HG02852 (cell line): ENCODE measurements at regions not wholly inside any gene's neighbourhood (a gene's known extent, or its start where the extent isn't known, plus 50 kb on each side); places are given as distances from the start of the nearest gene placed in this dataset.
A peak's percentile ranks its signal among the peaks of the same experiment; 100 is the strongest.
"Not testable (repeated sequence)": the region's sequence is repeated elsewhere in the genome, so short reads cannot be mapped to it uniquely, and the experiment has no call there.

Experiments used
- ATAC-seq: cut with Tn5 transposase; IDR thresholded peaks from one replicate; pipeline ENCODE4 v1.9.1; 2021; ENCODE audit warnings: mild to moderate bottlenecking, moderate library complexity; ENCODE audit not compliant: unreplicated experiment

DNA sequence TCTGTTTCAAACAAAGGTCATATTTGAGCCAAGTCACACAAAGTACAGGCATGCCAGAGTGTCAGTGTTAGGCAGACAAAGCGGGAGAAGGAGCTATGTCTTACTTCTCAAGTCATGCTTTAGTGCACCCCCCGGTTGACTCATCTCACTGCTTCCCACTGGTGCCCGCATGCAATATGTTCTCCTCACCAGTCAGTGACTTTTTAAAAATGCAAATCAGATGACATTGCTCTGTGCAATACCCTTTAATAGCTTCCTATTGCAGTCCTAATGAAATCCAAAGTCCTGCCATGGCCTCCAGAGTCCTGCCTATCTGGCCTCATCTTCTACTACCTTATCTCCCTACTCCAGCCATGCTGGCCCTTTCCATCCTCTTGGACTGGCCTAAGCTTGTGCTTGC is 429.1 kb downstream of the ACTR3B start:
- no peak for ATAC-seq

DNA sequence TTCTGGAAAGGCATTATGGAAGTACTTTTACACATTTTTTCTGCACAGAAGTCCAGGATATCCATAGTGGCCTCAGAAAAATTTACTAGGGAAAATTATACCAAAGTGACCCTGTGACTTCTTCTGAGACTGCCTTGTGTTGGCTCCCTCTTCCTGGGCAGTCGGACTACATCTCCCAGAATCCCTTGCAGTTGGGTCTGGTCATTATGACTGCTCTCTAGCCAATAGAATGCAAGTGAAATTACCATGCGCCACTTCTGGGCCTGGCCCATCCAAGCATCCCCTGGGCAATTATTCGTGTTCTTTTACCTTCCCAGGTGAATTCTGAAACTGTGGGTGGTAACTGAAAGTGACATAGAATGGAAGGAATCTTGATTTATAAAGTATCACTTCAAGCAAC is 430.9 kb downstream of the ACTR3B start:
- ATAC-seq = peak; percentile 75

DNA sequence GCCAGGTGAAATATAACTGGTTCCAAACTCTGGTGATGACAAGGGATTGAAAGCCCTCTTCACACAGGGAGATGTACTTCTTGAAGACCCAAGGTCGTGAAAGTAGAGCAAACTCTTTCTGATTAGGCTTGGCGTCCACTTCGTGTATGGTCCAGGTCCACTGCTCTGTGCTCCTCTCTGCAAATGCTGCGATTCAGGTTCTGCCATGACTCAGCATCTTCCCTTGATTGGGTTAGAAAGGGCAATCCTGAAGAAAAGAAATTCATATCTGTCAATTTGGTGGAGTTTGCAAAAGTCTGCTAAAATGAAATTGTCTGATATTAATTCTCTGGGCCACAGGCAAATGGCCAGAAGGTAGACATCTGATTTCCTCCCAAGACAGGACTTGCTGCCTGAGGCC is 431.4 kb downstream of the ACTR3B start:
- ATAC-seq = no peak

DNA sequence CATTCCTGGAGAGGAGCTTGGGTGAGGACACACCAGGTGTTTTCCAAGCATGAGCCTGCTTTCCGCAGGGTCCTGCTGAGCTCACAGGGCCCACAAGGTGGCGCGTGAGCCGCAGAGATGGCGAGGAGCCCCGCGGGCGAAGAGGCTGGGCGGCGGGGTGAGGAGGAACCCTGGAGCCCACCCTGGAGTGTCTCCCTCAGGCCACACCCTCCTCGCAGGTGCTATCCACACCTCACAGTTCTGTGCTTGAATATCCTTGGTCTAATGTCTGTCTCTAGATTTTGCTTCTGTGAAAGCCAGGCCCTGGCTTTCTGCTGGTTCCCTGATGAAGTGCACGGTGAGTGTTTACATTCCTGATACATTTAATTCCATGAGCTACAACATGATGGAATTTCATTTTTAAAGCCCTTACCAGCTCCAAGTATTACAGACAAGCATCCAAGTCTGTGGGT is 433.6 kb downstream of the ACTR3B start:
- ATAC-seq = no peak

DNA sequence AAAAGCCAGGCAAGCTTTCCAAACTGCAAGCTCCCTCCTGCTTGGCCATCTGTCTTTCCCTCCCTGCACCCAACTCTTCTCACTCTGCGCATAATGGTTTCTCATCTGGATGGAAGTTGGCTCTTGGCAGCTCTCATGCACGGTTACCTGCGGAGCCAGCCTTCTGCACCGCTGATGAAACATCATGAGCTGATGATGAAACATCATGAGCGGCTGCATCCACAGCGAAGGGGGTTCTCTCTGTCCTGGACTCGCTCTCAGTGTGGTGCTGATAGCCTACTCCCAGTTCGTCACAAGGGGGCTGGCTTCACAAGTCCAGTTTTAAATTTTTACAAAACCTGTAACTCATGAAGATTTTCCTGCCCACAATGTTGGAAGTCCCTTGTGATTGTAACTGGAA is 457.5 kb downstream of the ACTR3B start:
- no peak for ATAC-seq

DNA sequence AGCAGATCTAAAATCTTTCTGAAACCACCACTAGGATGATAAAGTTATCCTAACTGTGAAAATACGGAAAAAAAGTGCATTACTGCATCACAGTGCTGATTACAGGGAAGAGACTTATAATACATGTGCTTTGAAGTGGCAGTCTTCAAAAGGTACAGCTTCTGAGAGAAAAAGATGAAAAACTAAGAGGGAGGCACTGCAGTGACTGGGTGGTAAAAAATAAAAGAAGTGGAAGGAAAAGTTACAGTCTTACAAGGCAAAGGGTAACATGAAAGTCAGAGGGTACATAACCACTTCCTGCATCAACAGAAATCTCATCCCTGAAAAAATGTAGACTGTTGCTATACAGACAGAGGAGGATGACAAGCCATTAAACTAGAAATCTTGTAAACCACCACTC is 465.3 kb downstream of the ACTR3B start:
- no peak for ATAC-seq

DNA sequence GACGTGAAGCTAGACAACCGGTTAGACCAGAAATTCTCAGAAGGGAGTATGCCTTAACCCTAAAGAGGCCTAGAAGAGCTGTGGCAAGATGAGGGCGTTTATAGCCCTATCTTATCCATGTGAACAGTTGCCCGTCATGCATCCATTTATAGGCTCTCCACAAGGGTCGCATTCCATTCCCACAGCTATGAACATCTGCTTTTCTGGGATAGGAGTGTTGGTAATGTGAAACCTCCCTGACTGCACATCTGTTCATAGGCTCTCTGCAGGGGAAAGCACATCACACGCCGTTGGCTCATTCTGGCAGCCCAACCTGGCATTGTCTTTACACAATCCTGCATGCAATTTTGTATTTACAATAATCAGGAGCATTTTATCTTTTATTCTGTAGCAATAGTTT is 485.6 kb downstream of the ACTR3B start:
- not testable (repeated sequence) for ATAC-seq

DNA sequence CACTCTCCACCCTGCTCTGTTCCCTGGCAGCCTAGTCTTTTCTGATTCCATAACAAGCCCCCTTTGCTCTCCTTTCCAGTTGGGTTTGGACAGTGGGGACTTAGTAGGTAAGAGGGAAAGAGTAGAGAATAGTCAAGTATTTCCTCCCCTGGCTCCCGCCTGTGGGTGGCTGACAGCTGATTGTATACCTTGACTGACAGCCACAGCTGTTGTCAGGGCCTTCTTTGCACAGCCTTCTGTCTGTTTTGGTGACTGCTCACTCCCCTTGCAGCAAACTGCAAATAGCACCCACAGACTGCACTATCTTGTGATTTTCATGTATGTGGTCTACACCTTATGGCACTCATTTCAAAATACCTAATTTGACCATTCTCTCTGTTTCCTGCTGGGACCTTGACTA is 486.3 kb downstream of the ACTR3B start:
- no peak for ATAC-seq

DNA sequence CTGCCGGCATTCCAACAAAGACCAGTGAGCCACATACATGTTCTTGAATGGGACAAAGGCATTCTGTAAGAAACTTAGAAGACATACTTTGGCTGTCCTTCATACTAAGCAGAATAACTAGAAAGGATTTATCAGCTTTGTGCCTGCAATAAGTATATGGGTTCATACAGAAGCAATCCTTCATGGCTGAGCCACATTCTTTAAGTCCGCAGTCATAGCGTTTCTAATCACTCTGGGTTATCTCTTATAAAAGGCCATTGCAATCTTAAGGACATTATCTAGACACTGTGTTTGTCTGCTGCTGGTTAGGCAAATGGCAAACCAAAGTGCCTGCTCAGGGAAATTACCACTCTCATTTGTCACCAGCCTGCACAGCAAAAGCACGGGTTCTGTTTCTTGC is 488.4 kb downstream of the ACTR3B start:
- ATAC-seq = no peak

DNA sequence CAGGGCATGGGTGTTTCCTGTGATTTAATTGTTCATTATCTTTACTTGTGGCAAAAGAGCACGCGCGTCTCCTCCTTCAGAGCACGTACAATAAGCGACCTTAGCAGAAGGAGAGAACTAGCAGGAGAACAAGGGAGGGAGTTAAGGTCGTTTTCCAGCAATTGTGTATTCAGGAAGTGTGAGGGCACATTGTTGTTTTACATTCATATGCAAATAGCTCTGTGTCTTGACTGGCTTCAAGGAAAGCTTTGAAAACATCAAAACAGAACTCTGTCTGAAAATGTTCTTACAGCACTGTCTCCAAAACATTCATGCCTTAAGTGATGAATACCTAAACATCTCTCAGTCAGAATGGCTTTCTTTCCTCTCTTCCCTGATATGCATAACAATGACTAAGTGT is 499.1 kb downstream of the ACTR3B start:
- no peak for ATAC-seq

DNA sequence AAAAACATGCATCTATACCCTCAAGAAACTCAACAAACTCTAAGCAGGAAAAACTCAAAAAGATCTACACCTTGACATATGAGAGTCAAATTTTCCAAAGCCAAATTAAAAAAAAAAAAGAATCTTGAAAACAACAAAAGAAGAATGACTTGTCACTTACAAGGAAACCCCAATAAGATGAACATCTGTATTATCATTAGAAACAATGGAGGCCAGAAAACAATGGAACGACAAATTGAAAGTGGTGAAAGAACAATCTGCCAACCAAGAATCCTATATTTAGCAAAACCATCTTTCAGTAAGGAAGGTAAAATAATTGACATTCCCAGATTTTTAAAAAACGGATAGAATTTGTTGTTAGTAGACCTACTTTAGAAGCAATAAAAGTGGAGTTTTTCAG is 516.8 kb downstream of the ACTR3B start:
- ATAC-seq = no peak

DNA sequence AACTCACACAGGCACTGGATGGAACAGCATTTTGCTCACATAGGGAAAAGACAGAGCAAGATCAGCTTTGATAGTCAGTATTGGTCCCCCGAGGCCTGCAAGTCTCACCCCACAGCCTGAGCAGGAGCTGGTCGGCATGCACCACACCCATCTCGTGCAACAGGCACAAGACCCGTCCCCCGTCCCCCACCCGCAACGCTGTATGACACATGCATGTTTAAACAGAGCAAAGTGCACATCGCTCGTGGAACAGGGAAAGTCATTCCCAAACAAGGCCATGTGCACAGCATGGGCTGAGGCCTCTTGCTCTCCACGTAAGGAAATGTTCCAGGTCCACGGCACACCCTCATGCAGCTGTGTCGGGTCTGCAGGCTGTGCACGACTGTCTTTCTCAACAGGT is 527.2 kb downstream of the ACTR3B start:
- ATAC-seq = no peak

DNA sequence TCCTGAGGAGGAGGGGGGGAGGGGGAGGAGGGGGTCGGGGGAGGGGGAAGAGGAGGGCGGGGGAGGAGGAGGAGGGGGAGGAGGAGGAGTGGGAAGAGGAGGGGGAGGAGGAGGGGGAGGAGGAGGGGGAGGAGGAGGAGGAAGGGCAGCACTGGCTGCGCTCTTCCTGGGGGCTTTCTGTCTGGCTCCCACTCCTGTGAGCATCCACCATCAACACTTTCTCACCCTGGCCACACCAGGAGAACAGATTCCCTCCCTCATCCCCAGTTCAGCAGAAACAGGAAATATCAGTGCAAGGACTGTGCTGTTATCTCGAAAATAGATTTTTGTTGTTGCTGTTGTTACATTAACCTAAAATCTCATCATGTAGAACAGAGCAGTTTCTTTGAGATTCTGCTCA is 530.5 kb downstream of the ACTR3B start:
- ATAC-seq = no peak

DNA sequence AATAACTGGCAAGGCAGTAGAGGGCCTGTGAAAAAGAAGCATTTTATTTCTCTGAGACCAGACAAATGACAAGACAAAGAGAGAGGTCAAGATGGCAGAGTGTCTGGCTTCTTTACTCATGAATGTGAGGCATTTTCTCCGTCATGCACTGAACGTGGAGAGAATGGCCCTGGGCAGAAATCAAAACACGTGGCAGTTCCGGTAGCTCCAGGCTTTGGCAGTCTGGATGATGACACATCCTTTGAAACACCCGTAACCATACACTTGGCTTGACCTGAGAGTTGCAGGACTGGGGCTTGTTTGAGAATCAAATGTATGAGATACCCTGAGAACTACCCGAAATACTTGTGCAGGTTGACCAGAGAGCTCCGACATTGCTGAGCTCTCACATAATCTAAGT is 537.6 kb downstream of the ACTR3B start:
- no peak for ATAC-seq

DNA sequence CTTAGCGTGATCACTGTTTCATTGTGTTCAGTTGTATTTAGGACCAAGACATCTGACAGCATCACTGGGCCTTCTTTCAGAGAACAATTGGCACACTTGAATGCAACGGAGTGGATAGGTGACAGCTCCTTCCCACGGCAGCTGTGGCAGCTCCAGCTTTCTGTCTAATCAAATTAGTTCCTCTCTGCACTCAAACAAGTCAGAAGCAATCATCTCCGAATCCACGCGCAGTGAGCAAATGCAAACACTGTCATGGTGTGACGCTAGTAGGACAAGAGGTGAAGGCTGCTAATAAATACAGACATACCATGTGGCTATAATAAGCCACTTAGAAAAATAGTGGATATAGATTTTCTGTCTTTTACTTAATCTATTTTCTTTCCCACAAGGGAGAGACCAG is 542.4 kb downstream of the ACTR3B start:
- no peak for ATAC-seq

DNA sequence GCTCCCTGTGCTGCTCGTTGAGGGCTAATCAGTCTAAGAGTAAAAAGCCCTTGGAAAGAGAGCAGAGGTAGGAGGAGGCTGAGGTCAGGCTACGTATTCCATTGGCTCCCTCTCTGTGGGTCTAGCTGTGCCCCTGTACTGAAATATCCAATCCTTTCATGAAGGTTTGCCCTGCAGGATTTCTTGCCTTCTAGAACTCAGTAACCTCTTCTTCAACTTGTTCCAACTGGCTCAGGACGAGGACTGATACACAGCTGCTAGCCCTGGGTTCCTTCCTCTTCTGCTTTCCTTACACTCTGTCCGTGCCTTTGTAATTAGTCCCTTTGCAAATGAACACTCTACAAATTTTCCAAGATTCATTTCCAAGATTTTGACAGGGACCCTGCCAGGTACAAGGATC is 560.5 kb downstream of the ACTR3B start:
- ATAC-seq = no peak

DNA sequence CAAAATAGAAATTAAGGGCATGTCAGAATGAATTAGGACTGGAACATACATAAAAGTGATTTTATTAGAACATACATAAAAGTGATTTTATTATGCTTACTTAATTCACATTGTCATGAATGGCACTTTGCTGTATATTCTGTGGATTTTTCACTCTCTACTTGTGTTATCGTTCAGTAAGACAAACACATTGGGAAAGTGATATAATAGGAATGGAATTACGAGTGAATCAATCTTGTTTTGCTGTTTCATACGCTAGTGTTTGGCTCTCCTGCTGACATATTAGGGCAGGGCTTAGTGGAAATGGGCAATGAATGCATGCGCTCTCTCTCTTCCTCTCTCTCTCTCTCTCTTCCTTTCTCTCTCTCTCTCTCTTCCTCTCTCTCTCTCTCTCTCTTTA is 561.1 kb downstream of the ACTR3B start:
- no peak for ATAC-seq

DNA sequence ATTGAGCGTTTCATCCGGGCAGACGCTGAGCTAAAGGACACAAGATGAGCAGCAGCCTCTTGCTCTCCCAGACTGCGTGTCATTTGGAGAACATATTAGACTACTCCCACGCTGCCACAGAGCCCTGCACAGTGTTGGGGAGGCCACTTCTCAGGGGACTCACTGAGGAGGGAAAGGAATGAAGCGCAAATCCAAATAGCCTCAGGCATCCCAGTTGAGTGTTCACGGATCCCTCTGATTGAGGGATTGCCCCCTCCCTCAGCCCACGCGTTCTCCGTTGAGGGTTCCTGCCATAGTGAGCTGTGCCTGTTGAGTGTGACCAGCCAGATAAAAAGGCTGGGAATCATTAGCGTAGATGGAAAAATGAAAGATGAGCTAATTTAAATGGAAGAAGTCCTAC is 563.4 kb downstream of the ACTR3B start:
- ATAC-seq = no peak

DNA sequence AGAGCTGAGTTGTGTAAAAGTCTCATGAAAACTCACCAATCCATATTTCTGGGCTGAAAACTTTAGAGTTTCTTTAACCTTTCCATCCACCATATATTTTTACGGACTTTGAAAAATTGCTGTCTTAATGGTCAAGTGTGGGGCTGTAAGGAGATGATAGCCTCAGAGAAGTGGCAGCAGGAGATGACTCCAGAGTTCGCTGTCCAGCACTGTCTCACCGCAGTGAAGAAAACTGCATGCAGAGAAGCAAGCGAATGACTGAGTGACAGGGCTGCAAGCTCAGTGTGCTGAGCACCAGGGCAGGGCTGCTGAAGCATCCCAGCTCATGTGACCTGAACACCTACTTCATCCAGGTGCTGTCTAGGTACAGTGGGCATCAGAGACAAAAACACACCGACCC is 564.5 kb downstream of the ACTR3B start:
- ATAC-seq = no peak

DNA sequence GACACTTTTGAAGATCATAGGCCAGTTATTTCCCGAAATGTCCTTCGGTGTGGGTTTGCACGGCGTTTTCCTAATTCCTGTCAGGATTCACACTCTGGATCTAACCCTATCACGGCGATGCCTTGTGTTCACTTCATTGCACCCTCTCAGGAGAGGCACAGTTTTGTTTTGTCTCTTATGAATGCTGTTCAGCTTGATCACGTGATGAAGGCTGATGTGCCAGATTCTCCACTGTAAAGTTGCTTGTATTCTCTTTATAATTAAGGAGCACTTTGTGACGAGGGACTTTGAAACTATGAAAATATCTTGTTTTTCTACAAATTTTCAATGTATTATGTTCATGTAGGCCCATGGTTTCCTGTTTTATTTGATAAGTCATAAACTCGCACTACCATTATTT is 568.1 kb downstream of the ACTR3B start:
- ATAC-seq = no peak

DNA sequence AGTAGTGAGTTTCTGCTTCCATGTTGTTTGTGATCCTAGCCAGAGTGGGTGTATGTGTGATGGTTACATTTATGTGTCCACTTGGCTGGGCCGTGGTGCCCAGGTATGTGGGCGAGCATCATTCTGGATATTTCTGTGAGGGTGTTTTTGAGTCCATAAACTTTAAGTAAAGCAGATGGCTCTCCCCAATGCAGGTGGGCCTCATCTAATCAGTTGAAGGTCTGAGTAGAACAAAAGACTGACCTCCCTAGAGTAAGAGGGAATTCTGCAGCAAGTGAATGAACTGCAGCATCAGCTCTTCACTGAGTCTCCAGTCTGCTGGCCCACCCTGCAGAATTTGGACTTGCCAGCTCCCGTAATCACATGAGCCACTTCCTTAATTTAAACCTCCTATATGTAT is 571.9 kb downstream of the ACTR3B start:
- ATAC-seq = no peak

DNA sequence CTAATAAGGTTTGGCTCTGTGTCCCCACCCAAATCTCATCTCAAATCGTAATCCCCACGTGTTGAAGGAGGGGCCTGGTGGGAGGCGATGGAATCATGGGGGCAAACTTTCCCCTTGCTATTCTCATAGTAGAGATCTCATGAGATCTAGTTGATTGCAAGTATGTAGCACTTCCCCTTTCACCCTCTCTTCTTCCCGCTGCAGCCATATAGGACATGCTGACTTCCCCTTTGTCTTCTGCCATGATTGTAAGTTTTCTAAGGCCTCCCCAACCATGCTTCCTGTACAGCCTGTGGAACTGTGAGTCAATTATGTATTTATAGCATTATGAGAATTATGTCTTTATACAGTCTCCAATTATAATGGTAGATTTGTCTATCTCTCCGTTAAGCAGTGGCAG is 594.5 kb downstream of the ACTR3B start:
- ATAC-seq = no peak

DNA sequence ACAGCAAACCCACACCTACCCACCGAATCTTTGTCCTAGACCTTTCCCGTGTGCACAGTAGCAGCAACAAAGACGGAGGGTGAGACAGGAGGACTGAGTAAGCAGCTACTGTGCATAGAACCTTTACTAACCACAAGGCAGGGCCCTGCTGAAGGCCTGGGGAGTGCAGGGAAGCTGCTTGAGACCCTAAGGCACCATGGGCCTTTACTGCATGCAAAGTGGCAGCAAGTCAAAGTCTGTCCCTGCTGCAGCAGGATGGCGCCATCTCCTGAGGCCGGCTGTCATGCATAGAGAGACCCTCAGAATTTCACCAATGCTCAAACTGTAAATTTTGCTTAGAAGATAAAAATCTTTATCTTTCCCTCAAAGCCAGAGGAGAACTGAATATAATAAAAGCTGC is 610.5 kb downstream of the ACTR3B start:
- ATAC-seq = no peak

DNA sequence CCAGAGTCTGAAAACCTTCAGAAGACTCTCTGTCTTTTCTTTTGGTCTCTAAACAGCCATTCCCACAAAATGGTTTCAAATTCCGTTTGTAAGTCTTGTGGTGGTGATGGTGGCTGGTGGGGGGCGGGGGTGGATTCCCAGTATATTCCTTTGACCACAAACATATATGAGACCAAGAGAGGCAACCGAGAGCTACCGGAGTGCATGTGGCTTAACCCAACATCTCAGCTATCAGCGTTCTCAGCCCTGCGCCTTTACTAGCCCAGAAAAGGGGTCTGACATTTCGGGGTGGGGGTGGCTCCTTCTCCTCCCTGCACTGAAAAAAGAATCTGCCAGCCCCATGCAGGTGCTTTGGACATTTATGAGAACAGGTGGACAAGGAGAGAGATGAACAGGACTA is 621.1 kb downstream of the ACTR3B start:
- ATAC-seq = no peak
